GM12872 (cell line): ENCODE measurements at regions not wholly inside any gene's neighbourhood (a gene's known extent, or its start where the extent isn't known, plus 50 kb on each side); places are given as distances from the start of the nearest gene placed in this dataset.

ENCODE experiments used
- CTCF ChIP-seq: IDR thresholded peaks from 3 replicates; pipeline ENCODE4 v1.5.1; 2011; ENCODE audit warnings: low read depth, mild to moderate bottlenecking, low read length, moderate library complexity; ENCODE audit not compliant: insufficient read depth

GRCh38 chr6:155528982-155529453, 73.4 kb upstream of the NOX3 start:
- TF ChIP-seq CTCF: no peak

- no peak for TF ChIP-seq CTCF
Measured at GRCh38 chr6:155528335-155528734, 72.7 kb upstream of the NOX3 start.

DNA sequence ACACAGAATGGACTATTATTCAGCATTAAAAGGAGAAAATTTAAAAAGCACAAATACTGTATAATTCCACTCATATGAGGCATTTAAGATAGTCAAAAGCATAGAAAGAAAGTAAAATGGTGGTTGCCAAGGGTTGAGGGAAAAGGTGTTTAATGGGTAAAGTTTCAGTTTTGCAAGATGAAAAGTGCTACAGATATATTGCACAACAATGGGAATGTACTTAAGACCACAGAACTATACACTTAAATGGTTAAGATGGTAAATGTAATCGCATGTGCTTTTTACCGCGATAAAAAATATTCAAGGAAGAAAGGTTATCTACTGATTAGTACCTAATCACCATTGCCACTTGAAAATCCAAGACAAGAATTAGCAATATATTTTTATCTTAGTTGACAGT, 71.8 kb upstream of the NOX3 start:
- no peak for TF ChIP-seq CTCF

- no peak for TF ChIP-seq CTCF
Measured at GRCh38 chr6:155523821-155524651, 68.4 kb upstream of the NOX3 start.

DNA sequence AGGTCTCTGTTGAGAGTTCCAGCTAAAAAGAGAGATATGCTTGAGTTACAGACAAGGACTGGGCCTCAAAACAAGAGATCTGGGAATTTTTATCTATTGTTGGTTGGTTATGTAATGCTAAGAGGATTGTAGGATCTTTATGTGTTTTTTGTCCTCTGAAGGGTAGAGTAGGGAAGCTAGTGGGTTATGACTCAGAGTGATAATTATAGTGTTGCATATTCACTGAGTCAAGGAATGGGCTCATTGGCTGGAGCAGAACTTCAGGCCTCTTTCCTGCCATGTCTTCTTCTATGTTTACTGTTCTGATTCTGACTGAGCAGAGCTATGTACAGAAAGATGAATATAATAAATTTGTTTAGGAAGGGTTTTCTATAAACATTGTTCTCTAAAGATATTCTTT, 66.1 kb upstream of the NOX3 start:
- no peak for TF ChIP-seq CTCF

- TF ChIP-seq CTCF: no peak
Measured at GRCh38 chr6:155520078-155520477, 64.4 kb upstream of the NOX3 start.

DNA sequence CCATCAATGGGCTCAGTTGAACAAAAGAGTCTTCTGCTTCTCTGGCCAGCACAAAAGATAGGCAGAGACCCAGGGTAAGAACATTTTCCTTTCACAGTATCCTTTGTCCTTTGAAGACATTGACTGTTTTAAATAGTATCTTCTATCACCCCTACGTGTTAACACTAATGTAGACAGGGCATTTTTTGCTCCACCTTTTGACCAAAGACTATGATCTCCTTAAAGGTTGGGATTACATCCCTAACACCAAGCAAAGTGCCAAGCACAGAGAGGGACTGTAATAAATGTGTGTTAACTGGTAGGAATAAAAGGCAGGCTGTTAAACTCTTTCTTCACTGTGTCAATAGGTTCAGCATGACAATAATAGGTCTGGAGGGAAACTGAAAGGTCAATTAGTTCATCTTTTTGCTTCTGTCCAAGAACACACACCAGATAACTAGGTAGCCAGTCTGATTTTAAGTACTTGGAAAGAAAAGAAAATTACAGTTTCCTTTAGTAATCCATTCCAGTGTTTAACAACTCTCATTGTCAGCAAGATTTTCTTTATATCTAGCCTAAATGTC, 63.6 kb upstream of the NOX3 start:
- TF ChIP-seq CTCF: no peak
